Activated CD4-positive, alpha-beta T cell treated with anti-CD3 and anti-CD28 coated beads, Interleukin-2, amount 50 U/mL, for 16 hours (primary cell): ENCODE measurements at regions not wholly inside any gene's neighbourhood (a gene's known extent, or its start where the extent isn't known, plus 50 kb on each side); places are given as distances from the start of the nearest gene placed in this dataset.

Source experiments
- DNase-seq: peaks from one replicate; pipeline ENCODE4 v3.0.0-alpha.2; 2020

DNA sequence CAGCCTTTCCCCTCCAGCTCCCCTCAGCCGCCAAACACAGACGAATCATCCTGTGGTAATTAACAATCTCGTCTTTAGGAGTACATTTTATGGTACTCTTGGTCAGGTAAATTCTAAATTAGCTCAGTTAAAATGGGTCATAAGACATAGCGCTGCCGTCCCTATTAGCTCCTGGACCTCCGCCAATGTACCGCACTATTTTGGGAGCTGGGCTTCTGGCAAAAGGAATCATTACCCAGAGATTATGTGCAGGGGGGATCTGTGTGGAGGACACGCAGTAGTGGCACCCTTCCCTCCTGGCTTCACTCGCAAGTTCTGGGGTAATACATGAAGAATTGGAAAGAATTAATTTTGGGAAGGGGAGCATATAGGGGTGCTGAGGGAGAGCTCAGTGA, 68.6 kb upstream of the ONECUT1 start:
- DNase-seq: no peak

DNA sequence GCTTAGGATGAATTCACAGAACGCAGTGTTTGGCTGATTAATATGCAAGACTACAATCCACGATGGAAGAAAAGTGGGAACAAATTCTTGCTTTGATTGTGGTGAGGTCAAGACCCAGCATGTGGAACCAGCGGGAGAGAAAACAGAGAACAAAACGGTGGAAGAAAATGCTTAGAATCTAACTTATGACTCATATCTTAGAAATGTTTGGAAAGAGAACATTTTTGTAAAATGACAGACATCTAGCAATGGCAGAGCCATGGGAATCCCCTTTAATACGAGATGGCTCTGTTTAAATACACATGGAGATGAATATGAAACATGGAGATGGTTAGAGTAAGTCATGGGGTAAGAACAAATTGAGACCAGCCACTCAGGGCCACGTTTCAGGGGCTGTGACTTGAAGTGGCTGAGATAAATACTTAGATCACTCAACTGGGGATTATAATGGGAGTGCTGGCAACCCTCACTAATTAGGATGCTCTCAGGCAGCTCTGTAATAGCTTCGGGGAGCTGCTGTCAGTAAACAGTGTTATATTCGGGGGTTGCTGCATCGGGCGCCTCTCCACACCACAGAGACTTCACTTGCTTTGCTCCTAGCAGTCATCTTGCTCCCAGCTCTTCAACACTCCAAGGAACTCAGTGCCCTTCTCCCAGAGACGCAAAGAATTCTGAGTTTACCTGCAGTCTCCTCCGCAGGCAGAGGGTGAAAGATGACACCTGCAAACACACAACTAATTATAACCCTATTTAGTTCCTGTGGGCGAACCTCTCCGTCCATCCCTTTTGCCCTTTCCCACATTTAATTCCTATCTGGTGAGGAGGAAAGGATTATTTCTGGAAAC, 68.0 kb upstream of the ONECUT1 start:
- DNase-seq: no peak

DNA sequence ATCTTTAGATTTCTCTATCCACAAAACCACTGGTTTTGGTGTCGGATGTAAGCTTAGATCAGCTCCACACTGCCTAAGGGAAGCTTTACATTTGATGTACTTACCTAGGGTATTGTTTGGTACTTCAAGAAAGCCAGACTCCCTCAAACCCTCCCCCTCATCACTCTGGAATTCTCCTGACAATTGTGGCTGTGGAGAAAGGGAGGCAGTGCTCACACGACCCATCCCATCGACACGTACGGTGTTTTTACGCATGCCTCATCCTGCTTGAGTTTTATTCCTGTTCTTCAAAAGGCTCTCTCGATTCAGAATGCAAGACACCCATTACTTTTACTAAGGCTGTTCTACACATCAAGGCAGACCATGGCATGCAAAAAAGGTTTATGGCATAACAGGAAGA, 67.3 kb upstream of the ONECUT1 start:
- DNase-seq: no peak

DNA sequence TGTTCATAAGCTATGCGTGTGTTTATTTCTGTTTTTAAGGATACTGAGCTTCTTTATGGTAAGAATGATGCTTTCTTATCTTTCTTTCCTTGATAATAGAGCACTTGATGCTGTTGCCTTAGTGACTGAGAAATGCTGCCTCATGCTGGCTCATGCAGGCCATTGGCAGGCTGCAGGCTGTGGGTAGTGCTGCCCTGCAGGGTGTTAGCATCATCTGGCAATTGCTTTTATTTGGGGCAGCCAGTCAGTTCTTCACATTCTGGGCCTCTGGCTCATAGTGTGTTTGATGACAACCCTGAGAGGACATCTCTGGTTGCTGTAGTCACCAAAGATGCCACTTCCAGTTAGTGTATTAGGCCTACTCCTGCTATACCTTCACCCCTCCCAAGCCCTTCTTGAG, 66.2 kb upstream of the ONECUT1 start:
- no peak for DNase-seq

DNA sequence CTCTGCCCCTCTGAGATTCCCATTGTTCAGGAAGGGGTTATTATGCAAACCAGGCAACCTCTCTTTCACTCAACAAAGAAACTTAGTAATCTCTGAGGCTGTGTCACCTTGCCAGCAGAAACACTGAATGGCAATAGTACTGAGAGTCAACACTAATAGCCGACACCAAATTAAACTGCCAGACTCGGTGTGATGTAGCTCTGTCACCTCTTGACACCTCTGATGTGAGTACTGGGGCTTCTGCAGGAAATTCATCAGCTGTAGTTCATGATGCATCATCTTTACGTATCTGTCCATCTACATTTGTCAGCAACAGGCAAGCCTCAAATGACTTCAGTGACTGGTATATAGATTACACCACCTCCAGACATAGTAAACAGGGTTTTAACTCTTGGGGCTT, 65.0 kb upstream of the ONECUT1 start:
- DNase-seq: no peak

DNA sequence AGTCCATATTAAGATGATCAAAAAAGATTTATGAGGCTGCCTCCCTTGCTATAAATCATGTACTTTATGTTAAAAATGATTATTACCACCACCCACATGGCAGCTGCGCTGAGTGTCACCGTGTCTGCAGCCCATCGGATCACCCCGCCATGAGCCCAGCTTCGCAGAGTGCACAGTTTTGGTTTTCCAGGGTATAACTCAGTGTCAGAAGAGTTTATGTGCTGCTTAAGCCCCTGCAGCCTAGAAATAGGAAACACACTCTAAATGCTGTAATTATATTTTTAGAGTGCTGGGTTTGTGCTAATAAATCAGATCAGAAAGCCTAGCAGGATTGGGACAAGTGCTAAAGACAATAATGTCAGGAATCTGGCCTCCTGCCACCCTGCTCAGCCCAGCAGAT, 54.7 kb upstream of the ONECUT1 start:
- DNase-seq: no peak
